B cell (primary cell): ENCODE measurements at regions not wholly inside any gene's neighbourhood (a gene's known extent, or its start where the extent isn't known, plus 50 kb on each side); places are given as distances from the start of the nearest gene placed in this dataset.

Experiments
- ATAC-seq: fragments of 200-7000 bp; cut with Tn5 transposase; one replicate; pipeline ENCODE4 v1.10.0; 2021; ENCODE audit warnings: low read depth, mild to moderate bottlenecking, moderate number of reproducible peaks, moderate library complexity
- CTCF ChIA-PET: fragments of 350-600 bp; sonication (Branson Sonifier 250); formaldehyde crosslinking; loops from one replicate; lab custom pipeline; 2021; ENCODE audit warnings: antibody characterized with exemption, inconsistent platforms; lab: Charles Lee
- POLR2A ChIA-PET: fragments of 350-600 bp; sonication (Branson Sonifier 250); formaldehyde crosslinking; loops from one replicate; lab custom pipeline; 2021; ENCODE audit warnings: antibody characterized with exemption; lab: Charles Lee
- DNase-seq: peaks from one replicate; pipeline ENCODE4 v3.0.0; 2013
- H2AFZ ChIP-seq: 2 replicates; pipeline ENCODE4 v1.6.1; 2012; ENCODE audit warnings: mild to moderate bottlenecking, low read depth, low read length; ENCODE audit not compliant: insufficient read depth, poor library complexity, severe bottlenecking
- H3K27ac ChIP-seq, 2 donors: 1 replicate in 1 of 2; 2 replicates in 1 of 2; pipeline ENCODE4 v1.5.1; 2012 to 2013; ENCODE audit warnings: low read length in 2 of 2, mild to moderate bottlenecking in 2 of 2, moderate library complexity in 1 of 2
- H3K27me3 ChIP-seq, 4 experiments: fragments of 200-600 bp in 1 of 4; sonication (generic) in 1 of 4; replicated peaks in 1 of 4; 1 replicate in 2 of 4; 2 replicates in 2 of 4; pipeline versions ENCODE4 v1.6.1 to v1.7.0; 2013 to 2016; ENCODE audit warnings: low read length in 3 of 4, mild to moderate bottlenecking in 2 of 4, mixed read lengths in 1 of 4, moderate library complexity in 1 of 4; ENCODE audit not compliant: insufficient read depth in 4 of 4, control insufficient read depth in 3 of 4; ENCODE audit errors: control extremely low read depth in 1 of 4
- H3K36me3 ChIP-seq, 2 experiments: replicated peaks in 1 of 2; 1 replicate in 1 of 2; 2 replicates in 1 of 2; pipeline versions ENCODE4 v1.6.1 to v1.7.1; 2013; ENCODE audit warnings: low read length in 1 of 2; ENCODE audit not compliant: insufficient read depth in 2 of 2, control insufficient read depth in 1 of 2; ENCODE audit errors: control extremely low read depth in 1 of 2, extremely low read depth in 1 of 2
- H3K4me1 ChIP-seq, 2 donors: fragments of 200-600 bp in 1 of 2; sonication (generic) in 1 of 2; 1 replicate in 1 of 2; 2 replicates in 1 of 2; pipeline versions ENCODE4 v1.5.1 to v1.6.1; 2013 to 2017; ENCODE audit warnings: low read length in 2 of 2; ENCODE audit not compliant: control insufficient read depth in 2 of 2, insufficient read depth in 2 of 2
- H3K4me2 ChIP-seq: replicated peaks from 2 replicates; pipeline ENCODE3; 2012; ENCODE audit warnings: mild to moderate bottlenecking, low read depth, low read length; ENCODE audit not compliant: poor library complexity, severe bottlenecking
- H3K4me3 ChIP-seq, 5 experiments: fragments of 200-600 bp in 1 of 5; sonication (generic) in 1 of 5; 1 replicate in 3 of 5; 2 replicates in 2 of 5; pipeline versions ENCODE4 v1.5.1 to v1.7.0; 2011 to 2016; ENCODE audit warnings: low read length in 4 of 5, mild to moderate bottlenecking in 4 of 5, low read depth in 2 of 5, control low read depth in 1 of 5, moderate library complexity in 1 of 5; ENCODE audit not compliant: insufficient read depth in 1 of 5; ENCODE audit errors: control extremely low read depth in 1 of 5, extremely low read depth in 1 of 5
- H3K79me2 ChIP-seq: fragments of 200-600 bp; sonication (generic); one replicate; pipeline ENCODE4 v1.6.0; 2016; ENCODE audit warnings: low read length; ENCODE audit not compliant: control insufficient read depth, insufficient read depth
- H3K9ac ChIP-seq: fragments of 200-600 bp; sonication (generic); 2 replicates; pipeline ENCODE4 v1.6.1; 2017; ENCODE audit warnings: mild to moderate bottlenecking, low read length, moderate library complexity
- H3K9me3 ChIP-seq, 3 donors: one replicate each; pipeline versions ENCODE4 v1.6.1 to v1.7.1; 2013; ENCODE audit warnings: low read length in 2 of 3; ENCODE audit not compliant: control insufficient read depth in 2 of 3, insufficient read depth in 1 of 3; ENCODE audit errors: control extremely low read depth in 1 of 3
- H4K20me1 ChIP-seq: 2 replicates; pipeline ENCODE4 v1.6.0; 2012; ENCODE audit warnings: mild to moderate bottlenecking, low read length; ENCODE audit not compliant: insufficient read depth, control insufficient read depth, poor library complexity, severe bottlenecking
- H3K27ac Mint-ChIP-seq: one replicate; pipeline ENCODE4 v1.8.0; 2021; ENCODE audit warnings: mixed read lengths
- H3K27me3 Mint-ChIP-seq: one replicate; pipeline ENCODE4 v1.8.0; 2021; ENCODE audit warnings: mixed read lengths
- H3K4me1 Mint-ChIP-seq: one replicate; pipeline ENCODE4 v1.8.0; 2021; ENCODE audit warnings: mixed read lengths
- H3K4me3 Mint-ChIP-seq: one replicate; pipeline ENCODE4 v1.8.0; 2021; ENCODE audit warnings: mixed read lengths
- H3K9me3 Mint-ChIP-seq: one replicate; pipeline ENCODE4 v1.8.0; 2022; ENCODE audit warnings: mixed read lengths; ENCODE audit not compliant: insufficient read depth
- EZH2 ChIP-seq: IDR thresholded peaks from 2 replicates; pipeline ENCODE4 v1.6.1; 2012; ENCODE audit warnings: borderline replicate concordance, low read depth, mild to moderate bottlenecking, moderate library complexity, low read length; ENCODE audit not compliant: insufficient read depth, poor library complexity, severe bottlenecking
- WGBS: methylation state at CpG from one replicate; pipeline ENCODE4 v1.1.5; 2013; ENCODE audit warnings: missing lambda C conversion rate; ENCODE audit not compliant: insufficient coverage; 5-methylcytosine and 5-hydroxymethylcytosine counted together
- intact Hi-C: fragments of 100-400 bp; cut with micrococcal nuclease; formaldehyde crosslinking; loops from one replicate; pipeline ENCODE4 v1.10.0; 2022
- TF ChIP-seq, protein P1 (sequence below): fragments of 200-600 bp; IDR thresholded peaks from one replicate; pipeline ENCODE4 v1.8.0; 2022; ENCODE audit warnings: antibody characterized with exemption, mild to moderate bottlenecking

DNA sequence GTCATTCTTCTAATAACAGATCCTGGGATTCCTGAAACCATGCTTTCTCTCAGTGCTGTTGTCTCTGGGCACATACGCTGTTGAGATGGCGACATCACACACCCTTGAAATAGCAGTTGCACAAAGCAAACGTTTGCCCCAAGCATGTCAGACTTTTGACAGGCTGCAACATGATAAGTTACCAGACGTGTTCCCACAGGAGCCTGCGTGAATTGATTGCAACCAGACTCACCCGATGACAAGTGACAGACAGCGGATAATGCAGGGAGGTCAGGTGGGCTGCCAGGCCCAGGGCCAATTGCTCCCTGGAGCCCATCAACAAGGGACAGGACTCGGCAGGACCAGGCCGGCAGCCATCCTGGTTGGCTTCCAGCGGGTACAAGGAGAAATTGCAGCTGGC, 310.9 kb downstream of the SIPA1L2 start:
- Histone ChIP-seq H3K9ac (no peak overlapping the region), H3K36me3 (no peaks in the 10 kb centered on the region), H3K79me2 (no peaks in the 10 kb centered on the region), H2AFZ (no peak overlapping the region), H3K27ac (no peak overlapping the region), H3K4me2 (no peak overlapping the region), H3K27me3 (no peaks in the 10 kb centered on the region), H3K9me3 (peaks cover 0 to 5% (median 0%) of the 10 kb centered on the region in 3 donors), H3K4me1 (no peaks in the 10 kb centered on the region), H3K4me3 (no peak overlapping the region), H4K20me1 (no peaks in the 10 kb centered on the region)
- H3K9me3 Mint-ChIP-seq = no peaks in the 10 kb centered on the region
- no peak for TF ChIP-seq EZH2
- TF ChIP-seq, protein P1, sequence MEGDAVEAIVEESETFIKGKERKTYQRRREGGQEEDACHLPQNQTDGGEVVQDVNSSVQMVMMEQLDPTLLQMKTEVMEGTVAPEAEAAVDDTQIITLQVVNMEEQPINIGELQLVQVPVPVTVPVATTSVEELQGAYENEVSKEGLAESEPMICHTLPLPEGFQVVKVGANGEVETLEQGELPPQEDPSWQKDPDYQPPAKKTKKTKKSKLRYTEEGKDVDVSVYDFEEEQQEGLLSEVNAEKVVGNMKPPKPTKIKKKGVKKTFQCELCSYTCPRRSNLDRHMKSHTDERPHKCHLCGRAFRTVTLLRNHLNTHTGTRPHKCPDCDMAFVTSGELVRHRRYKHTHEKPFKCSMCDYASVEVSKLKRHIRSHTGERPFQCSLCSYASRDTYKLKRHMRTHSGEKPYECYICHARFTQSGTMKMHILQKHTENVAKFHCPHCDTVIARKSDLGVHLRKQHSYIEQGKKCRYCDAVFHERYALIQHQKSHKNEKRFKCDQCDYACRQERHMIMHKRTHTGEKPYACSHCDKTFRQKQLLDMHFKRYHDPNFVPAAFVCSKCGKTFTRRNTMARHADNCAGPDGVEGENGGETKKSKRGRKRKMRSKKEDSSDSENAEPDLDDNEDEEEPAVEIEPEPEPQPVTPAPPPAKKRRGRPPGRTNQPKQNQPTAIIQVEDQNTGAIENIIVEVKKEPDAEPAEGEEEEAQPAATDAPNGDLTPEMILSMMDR = no peak
- no peak overlapping the region for H3K27ac Mint-ChIP-seq
- intact Hi-C loops = no loop called here
- no peak for ATAC-seq
- no peak overlapping the region for H3K4me3 Mint-ChIP-seq
- 89% methylated on average over 9 of the region's 10 CpGs for WGBS
- POLR2A ChIA-PET = no interaction called here
- CTCF ChIA-PET = no interaction called here
- H3K4me1 Mint-ChIP-seq = no peaks in the 10 kb centered on the region
- no peak for DNase-seq
- peaks cover 3% of the 10 kb centered on the region for H3K27me3 Mint-ChIP-seq

GRCh38 chr1:232318143-232318542, 311.8 kb downstream of the SIPA1L2 start:
- Histone ChIP-seq H3K9me3 (peaks cover 0 to 8% (median 0%) of the 10 kb centered on the region in 3 donors), H3K9ac (no peak overlapping the region), H3K4me1 (no peaks in the 10 kb centered on the region), H3K4me3 (no peak overlapping the region), H2AFZ (no peak overlapping the region), H4K20me1 (no peaks in the 10 kb centered on the region), H3K36me3 (no peaks in the 10 kb centered on the region), H3K79me2 (no peaks in the 10 kb centered on the region), H3K4me2 (no peak overlapping the region), H3K27me3 (no peaks in the 10 kb centered on the region), H3K27ac (no peak overlapping the region)
- no CpG with 5 or more reads among the region's 2 CpGs for WGBS
- POLR2A ChIA-PET = no interaction called here
- Mint-ChIP-seq H3K27ac (no peak overlapping the region), H3K27me3 (peaks cover 3% of the 10 kb centered on the region), H3K4me3 (no peak overlapping the region), H3K4me1 (no peaks in the 10 kb centered on the region), H3K9me3 (peaks cover 3% of the 10 kb centered on the region)
- no peak for ATAC-seq
- TF ChIP-seq, protein P1 = no peak
- no peak for TF ChIP-seq EZH2
- DNase-seq = no peak
- CTCF ChIA-PET = no interaction called here
- intact Hi-C loops = no loop called here
